ENCODE measurements at regions not wholly inside any gene's neighbourhood (a gene's known extent, or its start where the extent isn't known, plus 50 kb on each side); places are given as distances from the start of the nearest gene placed in this dataset.

GRCh38 chr5:52682492-52682891, 105.2 kb upstream of the ITGA1 start:
- ChIA-PET POLR2A (ENCODE audit: partially characterized antibody) (no interaction called here), CTCF (ENCODE audit: partially characterized antibody) (interaction anchor here (0.7 kb wide), 1 partner anchor 11 kb away, joined by 4 read pairs; no protein-coding TSS in a partner anchor)
- no peak overlapping the region for H4K8ac ChIP-seq (ENCODE audit: extremely low read depth, insufficient read depth, low read length)
- H3K36me3 ChIP-seq (ENCODE audit: control insufficient read depth in 2 of 4, insufficient read depth in 4 of 4, low read length in 3 of 4), result no peaks in the 10 kb centered on the region
- no peak overlapping the region for H3K56ac ChIP-seq (replicated peaks; ENCODE audit: insufficient read length, low read depth, low read length)
- no peak overlapping the region for H2BK120ac ChIP-seq (replicated peaks; ENCODE audit: low read depth, low read length)
- no peaks in the 10 kb centered on the region for H3K27me3 ChIP-seq (replicated peaks in 1 of 4; ENCODE audit: control insufficient read depth in 3 of 4, extremely low read depth in 1 of 4, insufficient read depth in 3 of 4, low read length in 3 of 4)
- H3K9me3 ChIP-seq (ENCODE audit: insufficient read depth in 2 of 2, low read depth in 1 of 2, low read length in 1 of 2), result no peaks in the 10 kb centered on the region
- no peak overlapping the region for H3K4ac ChIP-seq (replicated peaks; ENCODE audit: insufficient read length, low read depth, low read length)
- H3K23ac ChIP-seq (ENCODE audit: insufficient read length), result no peak overlapping the region
- DNase-seq (ENCODE audit: low read depth in 1 of 2, low spot score in 2 of 2), result peak in 1 of 2 experiments; percentile 47
- no peaks in the 10 kb centered on the region for H3K79me1 ChIP-seq (ENCODE audit: low read depth, low read length)
- no peak overlapping the region for H2AK5ac ChIP-seq (ENCODE audit: low read depth, low read length)
- H3K9ac ChIP-seq (replicated peaks in 1 of 4; ENCODE audit: extremely low read depth in 1 of 4, low read depth in 3 of 4, low read length in 3 of 4), result no peak overlapping the region
- no peak overlapping the region for H2BK12ac ChIP-seq (ENCODE audit: low read depth, low read length)
- H4K91ac ChIP-seq (replicated peaks; ENCODE audit: insufficient read length, low read length), result no peak overlapping the region
- no peak overlapping the region for H3K4me3 ChIP-seq (ENCODE audit: extremely low read depth in 1 of 4, insufficient read depth in 2 of 4, low read depth in 3 of 4, low read length in 4 of 4)
- 88% methylated on average over 7 of the region's 7 CpGs; no CpG with 5 or more reads in 1 of the 2 experiments for WGBS, 2 experiments (ENCODE audit: extremely low coverage in 1 of 2, insufficient coverage in 1 of 2, insufficient read length in 1 of 2, insufficient replicate concordance in 2 of 2, low coverage in 1 of 2, low lambda C conversion rate in 2 of 2, missing lambda C conversion rate in 1 of 2)
- H2BK15ac ChIP-seq (ENCODE audit: low read length), result 0 out of 2 replicates have a peak overlapping the region, but pooled peaks have one; percentile 18
- H3K4me1 ChIP-seq (replicated peaks in 1 of 4; ENCODE audit: control insufficient read depth in 3 of 4, insufficient read depth in 4 of 4, low read length in 3 of 4), result peaks cover 0 to 7% (median 4%) of the 10 kb centered on the region in 4 experiments; a peak in 6 of 7 replicates
- H4K20me1 ChIP-seq (replicated peaks in 1 of 2; ENCODE audit: control insufficient read depth in 1 of 2, insufficient read depth in 2 of 2, low read length in 2 of 2), result no peaks in the 10 kb centered on the region
- H2BK5ac ChIP-seq (ENCODE audit: low read depth, low read length), result peak overlapping the region; percentile 52; the same call in 1 of the 2 replicates
- H3K14ac ChIP-seq (ENCODE audit: insufficient read length), result no peak overlapping the region
- H3K23me2 ChIP-seq (ENCODE audit: low read depth, low read length), result no peaks in the 10 kb centered on the region
- H2BK20ac ChIP-seq (ENCODE audit: low read length), result no peak overlapping the region
- no peaks in the 10 kb centered on the region for H3K79me2 ChIP-seq (ENCODE audit: control insufficient read depth in 1 of 2, insufficient read depth in 2 of 2, low read length in 2 of 2)
- no peak overlapping the region for H4K5ac ChIP-seq (ENCODE audit: insufficient read length, low read depth, low read length)
- no peak overlapping the region for H3K27ac ChIP-seq (ENCODE audit: low read depth, low read length)
- H3K18ac ChIP-seq (ENCODE audit: extremely low read depth, low read length), result peak overlapping the region; percentile 51; the same call in 1 of the 2 replicates
- FAIRE-seq, result no peak
- 0 out of 2 replicates have a peak overlapping the region, but pooled peaks have one; percentile 38 for H2AFZ ChIP-seq (ENCODE audit: low read length)
- H3K4me2 ChIP-seq (ENCODE audit: insufficient read depth in 1 of 2, low read depth in 2 of 2, low read length in 2 of 2), result peak overlapping the region in 1 of 2 experiments; percentile 26; a peak in 2 of 4 replicates
- TF ChIP-seq SP1 (IDR thresholded peaks at IDR 0.05; ENCODE audit: low read depth, low read length) (peak; percentile 71), SRF (IDR thresholded peaks at IDR 0.05; ENCODE audit: low read depth, low read length) (no peak)

Measured in H1 (cell line).